GM12878 (cell line): ENCODE measurements at regions not wholly inside any gene's neighbourhood (a gene's known extent, or its start where the extent isn't known, plus 50 kb on each side); places are given as distances from the start of the nearest gene placed in this dataset.

ENCODE experiments used
- ATAC-seq: fragments of 200-7000 bp; cut with Tn5 transposase; 3 replicates; pipeline ENCODE4 v1.9.1; 2020; ENCODE audit warnings: mild to moderate bottlenecking, moderate library complexity
- BruUV-seq: library from RNA; stranded (reverse); fragments of 400-500 nt; replicated peaks from 2 replicates; lab custom pipeline; 2021; lab: Mats Ljungman, UMichigan
- CTCF ChIA-PET: fragments of 300-600 bp; sonication (Branson Sonifier 250); formaldehyde crosslinking; extraction: SDS; loops from one replicate; lab custom pipeline; 2021; ENCODE audit warnings: inconsistent platforms; lab: Yijun Ruan, JAX
- POLR2A ChIA-PET: fragments of 350-600 bp; formaldehyde crosslinking; extraction: SDS; loops from one replicate; lab custom pipeline; 2021; ENCODE audit warnings: inconsistent platforms; lab: Charles Lee
- RAD21 ChIA-PET: fragments of 300-600 bp; sonication (Branson Sonifier 250); formaldehyde crosslinking; loops from one replicate; lab custom pipeline; 2023; ENCODE audit warnings: antibody characterized with exemption; ENCODE audit not compliant: unreplicated experiment; lab: Charles Lee
- SMC1A ChIA-PET: fragments of 300-600 bp; sonication (Branson Sonifier 250); formaldehyde crosslinking; loops from one replicate; lab custom pipeline; 2023; ENCODE audit not compliant: unreplicated experiment, uncharacterized antibody; lab: Charles Lee
- DNase-seq: peaks from one replicate; pipeline ENCODE4 v3.0.0-alpha.2; 2011; ENCODE audit warnings: low read depth, low spot score
- FAIRE-seq: peaks from 3 replicates; lab custom pipeline; 2011; peaks lifted over from hg19 to GRCh38; lab: Jason Lieb, UNC
- H2AFZ ChIP-seq: 2 replicates; pipeline ENCODE4 v1.6.0; 2011; ENCODE audit warnings: low read depth, low read length, control low read depth; ENCODE audit not compliant: control insufficient read depth
- H3K27ac ChIP-seq: 2 replicates; pipeline ENCODE4 v1.5.1; 2011; ENCODE audit warnings: control low read depth; ENCODE audit not compliant: control insufficient read depth, insufficient read depth
- H3K27me3 ChIP-seq, 2 experiments: replicated peaks in 1 of 2; 2 replicates each; pipeline versions ENCODE4 v1.6.0 to v1.6.1; 2011; ENCODE audit warnings: low read length in 1 of 2; ENCODE audit not compliant: control insufficient read depth in 2 of 2, insufficient read depth in 2 of 2
- H3K36me3 ChIP-seq, 2 experiments: 2 replicates each; pipeline ENCODE4 v1.5.1; 2011; ENCODE audit warnings: low read length in 1 of 2; ENCODE audit not compliant: control insufficient read depth in 2 of 2, insufficient read depth in 2 of 2
- H3K4me1 ChIP-seq: 2 replicates; pipeline ENCODE4 v1.6.1; 2011; ENCODE audit warnings: mild to moderate bottlenecking, low read length, moderate library complexity, mixed read lengths; ENCODE audit not compliant: control insufficient read depth, insufficient read depth
- H3K4me2 ChIP-seq: 2 replicates; pipeline ENCODE4 v1.6.0; 2011; ENCODE audit warnings: control low read depth; ENCODE audit not compliant: control insufficient read depth, insufficient read depth
- H3K4me3 ChIP-seq: fragments of 200-600 bp; sonication (generic); 2 replicates; pipeline ENCODE4 v1.5.1; 2016
- H3K79me2 ChIP-seq: 2 replicates; pipeline ENCODE4 v1.6.0; 2011; ENCODE audit warnings: low read length; ENCODE audit not compliant: control insufficient read depth, insufficient read depth
- H3K9ac ChIP-seq: 2 replicates; pipeline ENCODE4 v1.8.0; 2011; ENCODE audit warnings: low read length, control low read depth, mixed read lengths; ENCODE audit not compliant: control insufficient read depth, insufficient read depth
- H3K9me3 ChIP-seq: replicated peaks from 3 replicates; pipeline ENCODE4 v1.5.1; 2011; ENCODE audit warnings: mild to moderate bottlenecking, low read length; ENCODE audit not compliant: control insufficient read depth, insufficient read depth
- H4K20me1 ChIP-seq: 2 replicates; pipeline ENCODE4 v1.6.0; 2011; ENCODE audit not compliant: control insufficient read depth, insufficient read depth
- BACH1 ChIP-seq: fragments of 450-650 bp; IDR thresholded peaks from 2 replicates; pipeline ENCODE4 v1.6.1; 2017; ENCODE audit warnings: mild to moderate bottlenecking, borderline replicate concordance
- ETV6 ChIP-seq, 2 experiments: fragments of 450-650 bp in 1 of 2; IDR thresholded peaks in 1 of 2; conservative IDR thresholded peaks in 1 of 2; 2 replicates each; pipeline ENCODE4 v1.6.1; 2014; ENCODE audit warnings: antibody characterized with exemption in 1 of 2, borderline replicate concordance in 1 of 2, low read depth in 1 of 2, mild to moderate bottlenecking in 1 of 2, moderate library complexity in 1 of 2
- HDAC6 ChIP-seq: fragments of 200-600 bp; sonication (generic); IDR thresholded peaks from one replicate; pipeline ENCODE4 v1.8.0; 2017; ENCODE audit warnings: antibody characterized with exemption; ENCODE audit not compliant: unreplicated experiment
- SMARCA5 ChIP-seq: fragments of 450-650 bp; IDR thresholded peaks from 2 replicates; pipeline ENCODE4 v1.6.1; 2017; ENCODE audit warnings: mild to moderate bottlenecking
- SUPT20H ChIP-seq: IDR thresholded peaks from 2 replicates; pipeline ENCODE4 v1.6.1; 2011; ENCODE audit warnings: low read depth, mild to moderate bottlenecking, low read length, moderate library complexity, borderline replicate concordance; ENCODE audit not compliant: control insufficient read depth
- in situ Hi-C: fragments of 300-500 bp; cut with MboI; formaldehyde crosslinking; loops from 9 replicates; pipeline ENCODE4 v1.14.3; 2018; ENCODE audit warnings: mixed read lengths
- intact Hi-C: fragments of 100-400 bp; cut with micrococcal nuclease; formaldehyde crosslinking; loops from one replicate; pipeline ENCODE4 v1.14.2; 2022; ENCODE audit not compliant: unreplicated experiment
- TF ChIP-seq, protein P1 (sequence below): fragments of 450-650 bp; IDR thresholded peaks from 2 replicates; pipeline ENCODE4 v1.6.1; 2014; ENCODE audit warnings: mild to moderate bottlenecking
- TF ChIP-seq, protein P2 (sequence below): fragments of 150-350 bp; IDR thresholded peaks from 2 replicates; pipeline ENCODE4 v1.6.1; 2016; ENCODE audit warnings: low read depth, low read length

DNA sequence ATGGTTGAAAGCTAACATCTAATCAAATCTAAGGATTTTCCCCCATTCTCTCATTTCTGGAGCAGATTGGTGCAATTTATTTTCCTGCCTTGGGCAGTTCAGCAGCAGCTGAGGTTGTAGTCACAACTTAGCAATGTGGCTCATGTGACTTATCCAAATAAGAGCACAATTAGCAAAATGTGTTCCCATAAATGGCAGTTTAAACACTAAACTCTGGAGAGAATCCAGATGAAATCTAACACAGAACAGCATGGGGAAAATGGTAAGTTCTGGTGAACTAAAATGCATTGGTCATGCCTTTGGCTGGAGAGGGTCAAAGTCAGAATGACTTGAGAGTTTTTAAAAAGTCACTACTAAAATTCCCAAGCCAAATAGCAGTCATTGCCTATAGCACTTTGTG is 422.6 kb upstream of the DIPK2B start:
- no peaks in the 10 kb centered on the region for H3K4me1 ChIP-seq
- no peaks in the 10 kb centered on the region for H3K27me3 ChIP-seq
- H3K9me3 ChIP-seq, result no peaks in the 10 kb centered on the region
- no TSS peak for BruUV-seq
- ATAC-seq (no peak), DNase-seq (no peak), FAIRE-seq (no peak)
- in situ Hi-C loops, result no loop called here
- H2AFZ ChIP-seq, result no peak overlapping the region
- no peaks in the 10 kb centered on the region for H3K36me3 ChIP-seq
- H3K9ac ChIP-seq, result no peak overlapping the region
- ChIA-PET CTCF (no interaction called here), RAD21 (no interaction called here), SMC1A (no interaction called here), POLR2A (interaction anchor here (0.5 kb wide), 1 partner anchor 206 kb away, joined by 3 read pairs; no protein-coding TSS in a partner anchor)
- H4K20me1 ChIP-seq, result no peaks in the 10 kb centered on the region
- H3K4me3 ChIP-seq, result no peak overlapping the region
- intact Hi-C loops, result loop anchor here (5.0 kb wide), 1 partner anchor 129 kb away; no protein-coding TSS in a partner anchor
- no peak overlapping the region for H3K27ac ChIP-seq
- no peaks in the 10 kb centered on the region for H3K79me2 ChIP-seq
- TF ChIP-seq HDAC6, result no peak
- TF ChIP-seq, protein P1, sequence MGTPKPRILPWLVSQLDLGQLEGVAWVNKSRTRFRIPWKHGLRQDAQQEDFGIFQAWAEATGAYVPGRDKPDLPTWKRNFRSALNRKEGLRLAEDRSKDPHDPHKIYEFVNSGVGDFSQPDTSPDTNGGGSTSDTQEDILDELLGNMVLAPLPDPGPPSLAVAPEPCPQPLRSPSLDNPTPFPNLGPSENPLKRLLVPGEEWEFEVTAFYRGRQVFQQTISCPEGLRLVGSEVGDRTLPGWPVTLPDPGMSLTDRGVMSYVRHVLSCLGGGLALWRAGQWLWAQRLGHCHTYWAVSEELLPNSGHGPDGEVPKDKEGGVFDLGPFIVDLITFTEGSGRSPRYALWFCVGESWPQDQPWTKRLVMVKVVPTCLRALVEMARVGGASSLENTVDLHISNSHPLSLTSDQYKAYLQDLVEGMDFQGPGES, result no peak
- TF ChIP-seq SMARCA5, result no peak
- no peak for TF ChIP-seq SUPT20H
- TF ChIP-seq, protein P2, sequence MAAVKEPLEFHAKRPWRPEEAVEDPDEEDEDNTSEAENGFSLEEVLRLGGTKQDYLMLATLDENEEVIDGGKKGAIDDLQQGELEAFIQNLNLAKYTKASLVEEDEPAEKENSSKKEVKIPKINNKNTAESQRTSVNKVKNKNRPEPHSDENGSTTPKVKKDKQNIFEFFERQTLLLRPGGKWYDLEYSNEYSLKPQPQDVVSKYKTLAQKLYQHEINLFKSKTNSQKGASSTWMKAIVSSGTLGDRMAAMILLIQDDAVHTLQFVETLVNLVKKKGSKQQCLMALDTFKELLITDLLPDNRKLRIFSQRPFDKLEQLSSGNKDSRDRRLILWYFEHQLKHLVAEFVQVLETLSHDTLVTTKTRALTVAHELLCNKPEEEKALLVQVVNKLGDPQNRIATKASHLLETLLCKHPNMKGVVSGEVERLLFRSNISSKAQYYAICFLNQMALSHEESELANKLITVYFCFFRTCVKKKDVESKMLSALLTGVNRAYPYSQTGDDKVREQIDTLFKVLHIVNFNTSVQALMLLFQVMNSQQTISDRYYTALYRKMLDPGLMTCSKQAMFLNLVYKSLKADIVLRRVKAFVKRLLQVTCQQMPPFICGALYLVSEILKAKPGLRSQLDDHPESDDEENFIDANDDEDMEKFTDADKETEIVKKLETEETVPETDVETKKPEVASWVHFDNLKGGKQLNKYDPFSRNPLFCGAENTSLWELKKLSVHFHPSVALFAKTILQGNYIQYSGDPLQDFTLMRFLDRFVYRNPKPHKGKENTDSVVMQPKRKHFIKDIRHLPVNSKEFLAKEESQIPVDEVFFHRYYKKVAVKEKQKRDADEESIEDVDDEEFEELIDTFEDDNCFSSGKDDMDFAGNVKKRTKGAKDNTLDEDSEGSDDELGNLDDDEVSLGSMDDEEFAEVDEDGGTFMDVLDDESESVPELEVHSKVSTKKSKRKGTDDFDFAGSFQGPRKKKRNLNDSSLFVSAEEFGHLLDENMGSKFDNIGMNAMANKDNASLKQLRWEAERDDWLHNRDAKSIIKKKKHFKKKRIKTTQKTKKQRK, result no peak
- no peak for TF ChIP-seq BACH1
- TF ChIP-seq ETV6 (conservative IDR thresholded peaks at IDR 0.05 in 1 of 2, IDR thresholded peaks at IDR 0.05 in 1 of 2; ENCODE audit: borderline replicate concordance in 1 of 2, low read depth in 1 of 2), result no peak
- H3K4me2 ChIP-seq, result no peak overlapping the region
